ENCODE measurements at regions not wholly inside any gene's neighbourhood (a gene's known extent, or its start where the extent isn't known, plus 50 kb on each side); places are given as distances from the start of the nearest gene placed in this dataset.

DNA sequence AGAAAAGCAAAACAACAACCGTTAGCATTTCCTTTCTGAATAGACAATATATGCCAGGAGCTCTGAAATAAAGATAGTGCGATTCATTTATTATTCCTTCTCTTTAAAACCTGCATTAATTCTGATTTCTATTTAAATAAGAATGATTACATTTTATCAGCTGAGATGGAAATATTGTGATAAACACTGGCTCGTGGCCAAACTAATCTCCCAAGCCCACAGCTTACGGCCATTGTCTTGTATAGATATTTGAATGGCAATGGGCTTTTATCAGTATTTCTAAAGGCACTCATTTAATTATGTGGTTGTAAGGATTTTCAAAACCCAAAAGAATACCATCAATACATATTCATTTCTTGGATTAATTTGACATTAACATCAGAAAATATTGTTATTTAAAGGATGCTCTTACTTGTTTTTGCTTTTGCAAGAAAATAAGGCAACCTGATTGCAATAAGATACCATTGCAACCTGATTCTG is 123.7 kb upstream of the IRX5 start:
- Histone ChIP-seq H3K9me3 (no peaks in the 10 kb centered on the region), H3K27ac (no peak overlapping the region), H3K36me3 (ENCODE audit: low read depth, missing control alignments) (no peaks in the 10 kb centered on the region), H3K27me3 (no peaks in the 10 kb centered on the region), H3K4me3 (no peak overlapping the region), H3K4me1 (no peaks in the 10 kb centered on the region)
- intact Hi-C loops (cut with DNase I; ENCODE audit: low total_unique reads), result no loop called here
- no peak for DNase-seq
- TF ChIP-seq, protein P1, sequence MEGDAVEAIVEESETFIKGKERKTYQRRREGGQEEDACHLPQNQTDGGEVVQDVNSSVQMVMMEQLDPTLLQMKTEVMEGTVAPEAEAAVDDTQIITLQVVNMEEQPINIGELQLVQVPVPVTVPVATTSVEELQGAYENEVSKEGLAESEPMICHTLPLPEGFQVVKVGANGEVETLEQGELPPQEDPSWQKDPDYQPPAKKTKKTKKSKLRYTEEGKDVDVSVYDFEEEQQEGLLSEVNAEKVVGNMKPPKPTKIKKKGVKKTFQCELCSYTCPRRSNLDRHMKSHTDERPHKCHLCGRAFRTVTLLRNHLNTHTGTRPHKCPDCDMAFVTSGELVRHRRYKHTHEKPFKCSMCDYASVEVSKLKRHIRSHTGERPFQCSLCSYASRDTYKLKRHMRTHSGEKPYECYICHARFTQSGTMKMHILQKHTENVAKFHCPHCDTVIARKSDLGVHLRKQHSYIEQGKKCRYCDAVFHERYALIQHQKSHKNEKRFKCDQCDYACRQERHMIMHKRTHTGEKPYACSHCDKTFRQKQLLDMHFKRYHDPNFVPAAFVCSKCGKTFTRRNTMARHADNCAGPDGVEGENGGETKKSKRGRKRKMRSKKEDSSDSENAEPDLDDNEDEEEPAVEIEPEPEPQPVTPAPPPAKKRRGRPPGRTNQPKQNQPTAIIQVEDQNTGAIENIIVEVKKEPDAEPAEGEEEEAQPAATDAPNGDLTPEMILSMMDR (IDR thresholded peaks at IDR 0.05), result no peak
- TF ChIP-seq POLR2A (IDR thresholded peaks at IDR 0.05), result no peak
- WGBS, 2 donors, result 87 to 89% methylated on average over 4 of the region's 4 CpGs

DNA sequence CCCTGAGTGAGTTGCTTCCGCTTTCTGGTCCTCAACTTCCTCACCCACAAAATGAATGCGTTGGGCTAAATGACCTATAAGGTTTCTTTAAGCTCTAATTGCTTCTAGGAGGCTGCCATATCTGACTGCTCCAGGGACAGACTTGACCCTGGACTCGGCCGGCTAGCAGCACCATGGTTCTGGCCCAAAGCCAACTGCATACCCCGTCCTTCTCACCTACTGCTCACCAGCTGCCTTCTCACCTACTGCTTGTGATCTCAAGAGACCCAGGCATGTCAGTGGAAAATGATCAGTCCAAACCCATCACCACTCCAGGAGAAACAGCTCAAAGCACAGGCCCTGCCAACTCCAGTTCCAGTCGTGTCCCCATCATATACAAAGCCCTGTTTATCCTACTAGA is 124.3 kb upstream of the IRX5 start:
- Histone ChIP-seq H3K4me1 (no peaks in the 10 kb centered on the region), H3K27me3 (no peaks in the 10 kb centered on the region), H3K4me3 (no peak overlapping the region), H3K9me3 (no peaks in the 10 kb centered on the region), H3K36me3 (ENCODE audit: low read depth, missing control alignments) (no peaks in the 10 kb centered on the region), H3K27ac (no peak overlapping the region)
- DNase-seq, result no peak
- TF ChIP-seq, protein P1 (IDR thresholded peaks at IDR 0.05), result no peak
- TF ChIP-seq POLR2A (IDR thresholded peaks at IDR 0.05), result no peak
- WGBS, 2 donors, result 65 to 70% methylated on average over 6 of the region's 6 CpGs
- intact Hi-C loops (cut with DNase I; ENCODE audit: low total_unique reads), result no loop called here

DNA sequence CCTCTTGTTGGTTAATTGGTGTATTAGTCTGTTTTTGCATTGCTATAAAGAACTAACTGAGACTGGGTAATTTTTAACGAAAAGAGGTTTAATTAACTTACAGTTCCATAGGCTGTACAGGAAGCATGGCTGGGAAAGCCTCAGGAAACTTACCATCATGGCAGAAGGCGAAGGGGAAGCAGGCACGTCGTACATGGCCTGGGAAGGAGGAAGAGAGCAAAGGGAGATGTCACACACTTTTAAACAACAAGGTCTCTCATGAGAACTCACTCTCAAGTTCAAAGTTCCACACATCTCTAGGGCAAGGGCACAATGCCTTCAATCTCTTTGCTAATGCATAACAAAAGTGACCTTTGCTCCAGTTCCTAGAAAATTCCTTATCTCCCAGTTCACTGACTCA is 125.0 kb upstream of the IRX5 start:
- Histone ChIP-seq H3K4me3 (no peak overlapping the region), H3K4me1 (no peaks in the 10 kb centered on the region), H3K27me3 (no peaks in the 10 kb centered on the region), H3K9me3 (no peaks in the 10 kb centered on the region), H3K27ac (no peak overlapping the region), H3K36me3 (ENCODE audit: low read depth, missing control alignments) (no peaks in the 10 kb centered on the region)
- no peak for TF ChIP-seq POLR2A (IDR thresholded peaks at IDR 0.05)
- TF ChIP-seq, protein P1 (IDR thresholded peaks at IDR 0.05), result no peak
- 87 to 92% methylated on average over 4 of the region's 4 CpGs for WGBS, 2 donors
- no peak for DNase-seq
- intact Hi-C loops (cut with DNase I; ENCODE audit: low total_unique reads), result no loop called here

DNA sequence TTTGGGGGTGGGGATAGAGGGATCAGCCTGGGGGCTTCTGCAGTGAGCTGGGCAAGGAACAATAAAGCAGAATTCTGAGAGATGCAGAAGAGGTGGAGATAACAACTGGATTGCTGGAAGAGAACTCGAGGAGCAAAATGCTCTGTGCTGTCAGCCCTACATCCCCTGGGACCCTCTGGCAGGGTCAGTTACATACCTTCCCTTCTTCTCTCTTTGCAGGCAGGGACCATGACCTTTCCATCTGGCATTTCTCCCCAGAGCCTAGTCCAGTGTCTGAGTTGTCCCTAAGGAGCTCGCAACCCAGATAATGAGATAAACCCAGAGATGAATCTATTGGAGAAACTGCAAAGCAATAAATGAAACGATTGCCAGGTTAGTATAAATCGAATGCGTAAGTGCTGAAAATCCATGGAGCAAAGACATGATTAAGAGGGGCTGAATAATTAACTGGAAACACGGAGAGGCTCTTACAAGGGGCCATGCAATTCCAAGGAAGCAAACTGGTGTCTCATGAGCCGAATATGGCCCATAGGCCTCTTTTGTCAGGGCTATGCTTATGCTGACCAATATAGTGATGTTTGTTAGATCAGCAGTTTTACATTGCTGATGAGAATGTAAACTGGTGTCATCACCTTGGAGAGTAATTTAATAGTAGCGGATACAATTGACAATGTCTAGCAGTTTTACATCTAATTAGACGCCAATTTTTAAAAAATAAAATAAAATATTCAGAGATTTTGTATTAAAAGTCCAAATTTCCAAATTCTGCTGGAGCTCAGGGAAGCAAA is 129.4 kb upstream of the IRX5 start:
- Histone ChIP-seq H3K9me3 (no peaks in the 10 kb centered on the region), H3K4me3 (no peak overlapping the region), H3K27me3 (no peaks in the 10 kb centered on the region), H3K4me1 (no peaks in the 10 kb centered on the region), H3K27ac (no peak overlapping the region), H3K36me3 (ENCODE audit: low read depth, missing control alignments) (no peaks in the 10 kb centered on the region)
- 82% methylated on average over 9 of the region's 9 CpGs for WGBS, 2 donors
- DNase-seq, result no peak
- intact Hi-C loops (cut with DNase I; ENCODE audit: low total_unique reads), result no loop called here
- TF ChIP-seq POLR2A (IDR thresholded peaks at IDR 0.05), result no peak
- TF ChIP-seq, protein P1 (IDR thresholded peaks at IDR 0.05), result no peak

DNA sequence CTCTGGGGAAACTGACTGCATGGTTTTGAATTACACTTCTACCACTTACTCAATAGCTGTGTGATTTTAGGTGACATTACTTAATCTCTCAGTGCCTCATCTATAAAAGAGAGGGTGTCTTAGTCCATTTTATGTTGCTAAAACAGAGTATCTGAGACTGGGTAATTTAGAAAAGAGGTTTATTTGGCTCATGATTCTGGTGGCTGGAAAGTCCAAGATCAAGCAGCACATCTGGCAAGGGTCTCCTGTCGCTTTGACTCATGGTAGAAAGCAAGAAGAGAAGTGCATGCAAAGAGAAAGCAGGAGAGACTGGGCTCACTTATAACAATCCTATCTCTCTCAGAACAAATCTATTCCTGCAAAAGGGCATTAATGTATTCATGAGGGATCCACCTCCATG is 132.4 kb upstream of the IRX5 start:
- H3K4me1 ChIP-seq, result no peaks in the 10 kb centered on the region
- TF ChIP-seq, protein P1 (IDR thresholded peaks at IDR 0.05), result no peak
- TF ChIP-seq POLR2A (IDR thresholded peaks at IDR 0.05), result no peak
- H3K9me3 ChIP-seq, result no peaks in the 10 kb centered on the region
- H3K36me3 ChIP-seq (ENCODE audit: low read depth, missing control alignments), result no peaks in the 10 kb centered on the region
- intact Hi-C loops (cut with DNase I; ENCODE audit: low total_unique reads), result no loop called here
- no peaks in the 10 kb centered on the region for H3K27me3 ChIP-seq
- DNase-seq, result no peak
- 87 to 97% methylated on average over 1 of the region's 1 CpG for WGBS, 2 donors
- H3K4me3 ChIP-seq, result no peak overlapping the region
- H3K27ac ChIP-seq, result no peak overlapping the region
